BLaER1 treated with 17β-estradiol and CSF1 and Interleukin-3, amounts not matched to agents 10 nM and 100 nM (cell line): ENCODE measurements at regions not wholly inside any gene's neighbourhood (a gene's known extent, or its start where the extent isn't known, plus 50 kb on each side); places are given as distances from the start of the nearest gene placed in this dataset.

Experiments used
- H3K27ac ChIP-seq, 11 experiments: shearing (Covaris generic); formaldehyde crosslinking; 2 replicates each; pipeline ENCODE4 v1.8.1; 2022
- H3K27me3 ChIP-seq, 11 experiments: shearing (Covaris generic); formaldehyde crosslinking; 2 replicates each; pipeline ENCODE4 v1.8.1; 2022
- H3K36me3 ChIP-seq, 11 experiments: shearing (Covaris generic); formaldehyde crosslinking; 2 replicates each; pipeline ENCODE4 v1.8.1; 2022
- H3K4me1 ChIP-seq, 10 experiments: shearing (Covaris generic); formaldehyde crosslinking; 2 replicates each; pipeline ENCODE4 v1.8.1; 2022
- H3K4me2 ChIP-seq, 11 experiments: shearing (Covaris generic); formaldehyde crosslinking; 2 replicates each; pipeline ENCODE4 v1.8.1; 2022
- H3K4me3 ChIP-seq, 10 experiments: shearing (Covaris generic); formaldehyde crosslinking; 2 replicates each; pipeline ENCODE4 v1.8.1; 2022
- H3K9ac ChIP-seq, 11 experiments: shearing (Covaris generic); formaldehyde crosslinking; 2 replicates each; pipeline ENCODE4 v1.8.1; 2022
- H3K9me3 ChIP-seq, 11 experiments: shearing (Covaris generic); formaldehyde crosslinking; replicated peaks in 1 of 11; 2 replicates each; pipeline ENCODE4 v1.8.1; 2022
- H4K20me1 ChIP-seq, 11 experiments: shearing (Covaris generic); formaldehyde crosslinking; 2 replicates each; pipeline ENCODE4 v1.8.1; 2022
- Cebpa-rat ChIP-seq, 11 experiments: shearing (Covaris generic); IDR thresholded peaks; 2 replicates each; pipeline ENCODE4 v1.8.1; 2022

GRCh38 chr13:111502957-111503356 is 182.5 kb downstream of the TEX29 start:
- Histone ChIP-seq H3K4me1 (peaks cover 0 to 19% (median 10%) of the 10 kb centered on the region in 10 experiments; a peak in 14 of 20 replicates), H3K27ac (no peak overlapping the region), H3K4me2 (no peak overlapping the region), H3K4me3 (no peak overlapping the region), H4K20me1 (no peaks in the 10 kb centered on the region), H3K9me3 (peaks cover 10 to 27% (median 18%) of the 10 kb centered on the region in 11 experiments; a peak in 19 of 22 replicates), H3K9ac (no peak overlapping the region), H3K36me3 (no peaks in the 10 kb centered on the region), H3K27me3 (no peaks in the 10 kb centered on the region)
- no peak for TF ChIP-seq Cebpa-rat (IDR thresholded peaks at IDR 0.05)

GRCh38 chr13:111503376-111503775 is 182.9 kb downstream of the TEX29 start:
- no peaks in the 10 kb centered on the region for H4K20me1 ChIP-seq
- H3K4me3 ChIP-seq = no peak overlapping the region
- H3K27me3 ChIP-seq = no peaks in the 10 kb centered on the region
- no peak overlapping the region for H3K9ac ChIP-seq
- H3K4me1 ChIP-seq = peaks cover 0 to 19% (median 10%) of the 10 kb centered on the region in 10 experiments; a peak in 14 of 20 replicates
- no peak overlapping the region for H3K27ac ChIP-seq
- no peak for TF ChIP-seq Cebpa-rat (IDR thresholded peaks at IDR 0.05)
- H3K9me3 ChIP-seq = peaks cover 10 to 27% (median 18%) of the 10 kb centered on the region in 11 experiments; a peak in 19 of 22 replicates
- H3K36me3 ChIP-seq = no peaks in the 10 kb centered on the region
- H3K4me2 ChIP-seq = peak overlapping the region in 6 of 11 experiments; percentile 4 to 56 (median 30); a peak in 7 of 22 replicates

- H3K27me3 ChIP-seq = no peaks in the 10 kb centered on the region
- H3K9me3 ChIP-seq = peaks cover 10 to 27% (median 18%) of the 10 kb centered on the region in 11 experiments; a peak in 19 of 22 replicates
- H3K4me2 ChIP-seq = peak overlapping the region in 7 of 11 experiments; percentile 4 to 56 (median 20); a peak in 11 of 22 replicates
- no peaks in the 10 kb centered on the region for H3K36me3 ChIP-seq
- H4K20me1 ChIP-seq = no peaks in the 10 kb centered on the region
- H3K9ac ChIP-seq = no peak overlapping the region
- TF ChIP-seq Cebpa-rat (IDR thresholded peaks at IDR 0.05) = no peak
- H3K4me3 ChIP-seq = no peak overlapping the region
- H3K27ac ChIP-seq = no peak overlapping the region
- peaks cover 0 to 19% (median 10%) of the 10 kb centered on the region in 10 experiments; a peak in 14 of 20 replicates for H3K4me1 ChIP-seq
Observed at GRCh38 chr13:111503905-111504695, 183.7 kb downstream of the TEX29 start.

- Histone ChIP-seq H3K9me3 (peaks cover 10 to 27% (median 18%) of the 10 kb centered on the region in 11 experiments; a peak in 19 of 22 replicates), H3K4me3 (no peak overlapping the region), H3K36me3 (no peaks in the 10 kb centered on the region), H3K9ac (no peak overlapping the region; a peak in 1 of 22 replicates), H3K27me3 (no peaks in the 10 kb centered on the region), H3K4me1 (peaks cover 0 to 19% (median 10%) of the 10 kb centered on the region in 10 experiments; a peak in 14 of 20 replicates), H3K27ac (no peak overlapping the region), H4K20me1 (no peaks in the 10 kb centered on the region), H3K4me2 (peak overlapping the region in 9 of 11 experiments; percentile 30 to 75 (median 64); a peak in 15 of 22 replicates)
- TF ChIP-seq Cebpa-rat (IDR thresholded peaks at IDR 0.05) = no peak
Observed at GRCh38 chr13:111505175-111505777, 184.8 kb downstream of the TEX29 start.

- Histone ChIP-seq H3K9ac (no peak overlapping the region), H4K20me1 (no peaks in the 10 kb centered on the region), H3K36me3 (no peaks in the 10 kb centered on the region), H3K9me3 (peaks cover 10 to 22% (median 14%) of the 10 kb centered on the region in 11 experiments; a peak in 19 of 22 replicates), H3K4me1 (peaks cover 0 to 19% (median 10%) of the 10 kb centered on the region in 10 experiments; a peak in 14 of 20 replicates), H3K4me3 (no peak overlapping the region), H3K4me2 (no peak overlapping the region), H3K27ac (no peak overlapping the region), H3K27me3 (no peaks in the 10 kb centered on the region)
- TF ChIP-seq Cebpa-rat (IDR thresholded peaks at IDR 0.05) = no peak
Observed at GRCh38 chr13:111506125-111506524, 185.7 kb downstream of the TEX29 start.

- Histone ChIP-seq H4K20me1 (no peaks in the 10 kb centered on the region), H3K4me1 (peaks cover 0 to 19% (median 10%) of the 10 kb centered on the region in 10 experiments; a peak in 14 of 20 replicates), H3K9me3 (peaks cover 6 to 18% (median 11%) of the 10 kb centered on the region in 11 experiments; a peak in 18 of 22 replicates), H3K9ac (no peak overlapping the region), H3K4me2 (no peak overlapping the region), H3K27me3 (no peaks in the 10 kb centered on the region), H3K36me3 (no peaks in the 10 kb centered on the region), H3K4me3 (no peak overlapping the region), H3K27ac (no peak overlapping the region)
- TF ChIP-seq Cebpa-rat (IDR thresholded peaks at IDR 0.05) = no peak
Observed at GRCh38 chr13:111506621-111507020, 186.2 kb downstream of the TEX29 start.

GRCh38 chr13:111508164-111508870 is 187.9 kb downstream of the TEX29 start:
- H3K9me3 ChIP-seq = 0 out of 22 replicates have a peak, but pooled peaks cover 0 to under 1% (median 0%) of the 10 kb centered on the region in 11 experiments
- no peaks in the 10 kb centered on the region for H4K20me1 ChIP-seq
- peaks cover 0 to 19% (median 10%) of the 10 kb centered on the region in 10 experiments; a peak in 14 of 20 replicates for H3K4me1 ChIP-seq
- H3K27ac ChIP-seq = no peak overlapping the region
- no peaks in the 10 kb centered on the region for H3K36me3 ChIP-seq
- H3K9ac ChIP-seq = no peak overlapping the region
- H3K4me2 ChIP-seq = no peak overlapping the region
- TF ChIP-seq Cebpa-rat (IDR thresholded peaks at IDR 0.05) = no peak
- no peak overlapping the region for H3K4me3 ChIP-seq
- H3K27me3 ChIP-seq = no peaks in the 10 kb centered on the region

GRCh38 chr13:111508902-111509509 is 188.6 kb downstream of the TEX29 start:
- H3K4me3 ChIP-seq = no peak overlapping the region
- peaks cover 0 to 12% (median 8%) of the 10 kb centered on the region in 10 experiments; a peak in 14 of 20 replicates for H3K4me1 ChIP-seq
- H3K9me3 ChIP-seq = no peaks in the 10 kb centered on the region
- no peak overlapping the region for H3K9ac ChIP-seq
- no peak overlapping the region for H3K4me2 ChIP-seq
- TF ChIP-seq Cebpa-rat (IDR thresholded peaks at IDR 0.05) = no peak
- H4K20me1 ChIP-seq = 0 out of 22 replicates have a peak, but pooled peaks cover 0 to 3% (median 0%) of the 10 kb centered on the region in 11 experiments
- no peak overlapping the region for H3K27ac ChIP-seq
- H3K27me3 ChIP-seq = no peaks in the 10 kb centered on the region
- no peaks in the 10 kb centered on the region for H3K36me3 ChIP-seq
